Activated gamma-delta T cell (primary cell): ENCODE measurements at regions not wholly inside any gene's neighbourhood (a gene's known extent, or its start where the extent isn't known, plus 50 kb on each side); places are given as distances from the start of the nearest gene placed in this dataset.
"Not testable (repeated sequence)": the region's sequence is repeated elsewhere in the genome, so short reads cannot be mapped to it uniquely, and the experiment has no call there.

ENCODE experiments used
- DNase-seq: peaks from one replicate; lab custom pipeline; 2025; lab: John Stamatoyannopoulos, UW

DNA sequence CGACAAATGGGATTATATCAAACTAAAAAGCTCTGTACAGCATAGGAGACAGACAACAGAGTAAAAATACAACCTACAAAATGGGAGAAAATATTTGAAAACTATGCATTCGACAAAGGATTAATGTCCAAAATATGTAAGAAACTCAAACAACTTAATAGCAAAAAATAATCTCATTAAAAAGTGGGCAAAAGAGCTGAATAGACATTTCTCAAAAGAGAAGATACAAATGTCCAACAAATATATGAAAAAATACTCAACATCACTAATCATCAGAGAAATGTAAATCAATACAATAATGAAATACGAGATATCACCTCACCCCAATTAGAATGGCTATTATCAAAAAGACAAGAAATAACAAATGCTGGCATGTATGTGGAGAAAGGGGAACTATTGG is 272.9 kb downstream of the KLHL13 start:
- DNase-seq, result no peak

DNA sequence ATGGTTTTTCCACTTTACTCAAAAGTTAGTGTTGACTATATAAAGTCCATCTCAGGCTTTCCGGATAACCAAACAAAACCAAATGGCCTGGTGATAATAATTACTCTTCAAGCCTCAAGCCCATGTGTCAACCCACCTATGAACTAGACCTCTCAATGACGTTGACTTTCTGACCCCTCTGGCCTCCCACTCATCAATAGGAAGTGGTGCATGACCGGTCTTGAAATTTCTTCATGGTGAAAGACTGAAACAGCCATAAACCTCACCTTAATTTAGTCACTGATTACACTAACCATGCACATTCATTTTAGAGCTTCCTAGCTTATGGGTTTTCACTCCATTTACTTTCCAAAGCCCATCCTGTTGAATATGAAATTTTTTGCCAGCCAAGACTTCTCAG is 276.0 kb downstream of the KLHL13 start:
- no peak for DNase-seq

GRCh38 chrX:117839544-117839943 is 277.1 kb downstream of the KLHL13 start:
- no peak for DNase-seq

DNA sequence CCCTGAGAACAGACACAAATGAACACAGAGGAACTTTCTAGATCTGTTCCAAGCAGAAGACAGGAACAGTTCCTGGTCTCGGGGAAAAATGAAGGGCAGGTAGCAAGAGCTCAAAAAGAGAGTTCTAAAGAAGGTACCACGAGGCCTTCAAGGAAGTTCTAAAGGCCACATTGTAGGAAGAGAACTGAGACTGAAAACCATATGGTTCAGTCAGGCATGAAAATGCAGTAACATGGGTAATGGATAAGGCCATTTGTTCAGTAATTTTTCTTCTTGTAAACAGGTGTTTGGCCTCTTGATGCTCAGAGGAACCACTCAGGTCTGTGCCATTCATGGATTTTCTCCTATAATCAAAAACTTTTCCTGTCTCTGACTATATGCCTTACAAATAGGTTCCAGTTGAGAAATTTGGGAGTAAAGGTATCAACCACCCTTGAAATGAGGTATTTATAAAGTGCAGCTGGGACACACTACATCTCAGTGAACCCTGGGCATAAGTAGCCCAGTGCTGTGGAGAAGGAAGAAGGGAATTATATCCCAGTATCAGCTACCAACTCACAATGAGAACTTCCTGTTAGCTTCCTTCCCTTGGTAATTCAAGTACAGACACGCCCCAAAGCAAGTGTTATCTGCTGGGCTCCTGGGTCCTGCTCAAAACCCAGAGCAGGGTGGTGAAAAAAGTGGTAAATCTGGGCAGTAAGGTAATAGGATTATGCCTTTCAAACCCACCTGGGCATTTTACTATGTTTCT is 277.9 kb downstream of the KLHL13 start:
- DNase-seq, result no peak

- no peak for DNase-seq
These were observed 281.6 kb downstream of the KLHL13 start for GRCh38 chrX:117835034-117835433.

DNA sequence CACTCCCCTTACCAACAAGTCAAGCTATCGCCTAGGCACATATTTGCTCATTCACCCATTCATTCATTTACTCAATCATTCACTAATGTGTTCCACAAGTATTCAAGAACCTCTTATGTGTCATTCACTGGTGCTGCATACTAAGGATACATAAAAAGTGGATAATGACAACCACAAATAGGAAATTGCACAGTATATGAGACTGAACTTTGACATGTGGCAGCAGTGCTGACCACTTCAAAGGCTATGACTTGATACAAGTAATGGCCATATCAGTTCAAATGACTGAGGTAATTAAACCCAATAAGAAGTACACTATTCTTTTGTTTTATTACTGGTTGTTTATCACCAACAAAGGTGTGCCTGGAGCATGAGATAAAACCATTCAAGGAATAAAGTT is 282.5 kb downstream of the KLHL13 start:
- DNase-seq, result no peak

- not testable (repeated sequence) for DNase-seq
These were observed 295.1 kb downstream of the KLHL13 start for GRCh38 chrX:117821472-117821871.

GRCh38 chrX:117808426-117808825 is 308.2 kb downstream of the KLHL13 start:
- DNase-seq, result no peak

- DNase-seq, result no peak
These were observed 313.1 kb downstream of the KLHL13 start for GRCh38 chrX:117803463-117803862.

DNA sequence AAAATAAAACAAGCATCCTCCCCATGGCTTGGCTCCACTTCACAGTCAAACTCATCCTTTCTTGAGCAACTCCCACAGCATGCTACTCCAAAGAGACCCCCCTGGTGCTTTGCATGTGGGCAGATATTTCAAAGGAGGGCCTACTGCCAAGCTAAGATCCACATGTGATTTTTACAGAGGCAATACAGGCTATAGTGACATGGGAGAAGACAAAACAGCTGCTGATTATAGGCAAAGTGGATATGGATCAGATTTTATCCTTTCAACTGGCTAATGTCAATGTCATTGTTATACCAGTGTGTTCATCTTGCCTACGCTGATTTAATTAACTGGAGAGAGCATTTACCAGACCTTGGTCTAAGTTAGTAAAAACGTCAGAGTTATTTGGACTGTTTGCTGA is 328.3 kb downstream of the KLHL13 start:
- no peak for DNase-seq

DNA sequence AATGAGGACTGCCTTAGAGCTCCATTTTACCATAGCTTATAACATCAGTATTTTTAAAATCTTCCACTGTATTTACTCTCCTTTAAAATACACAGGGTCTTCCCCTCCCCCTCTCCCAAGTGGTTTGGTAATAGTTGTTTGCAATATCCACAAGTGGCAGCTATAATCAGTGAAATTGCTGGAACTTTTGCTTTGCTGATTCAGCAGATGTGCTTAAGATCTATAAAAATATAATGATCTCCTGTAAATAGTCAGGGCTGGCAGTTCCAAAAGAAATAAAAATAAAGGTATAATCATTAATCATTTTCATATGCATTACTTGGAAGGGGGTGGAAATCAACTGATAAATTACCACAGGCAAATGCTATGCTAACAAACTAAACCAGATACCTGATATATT is 345.2 kb downstream of the KLHL13 start:
- DNase-seq, result no peak

GRCh38 chrX:117768861-117769604 is 347.6 kb downstream of the KLHL13 start:
- DNase-seq, result peak; percentile 2

DNA sequence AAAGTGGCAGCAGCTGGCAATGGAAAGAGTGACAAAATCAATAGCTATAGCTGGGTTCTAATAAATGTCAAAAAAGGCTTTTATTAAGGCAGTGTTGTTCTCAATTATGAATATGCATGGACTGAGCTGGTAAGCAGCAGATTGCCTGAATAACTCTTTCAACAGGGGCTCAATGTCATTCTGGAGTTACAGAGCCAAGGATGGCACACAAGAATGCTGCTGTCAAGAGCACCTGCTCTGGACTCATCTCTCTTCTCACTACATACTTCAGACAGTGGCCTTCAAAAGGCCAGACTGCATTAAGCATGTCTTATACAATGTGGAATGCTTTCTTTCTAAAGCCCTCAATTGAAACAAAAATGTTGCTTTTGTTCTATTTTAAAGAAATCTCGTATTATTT is 351.4 kb downstream of the KLHL13 start:
- no peak for DNase-seq

DNA sequence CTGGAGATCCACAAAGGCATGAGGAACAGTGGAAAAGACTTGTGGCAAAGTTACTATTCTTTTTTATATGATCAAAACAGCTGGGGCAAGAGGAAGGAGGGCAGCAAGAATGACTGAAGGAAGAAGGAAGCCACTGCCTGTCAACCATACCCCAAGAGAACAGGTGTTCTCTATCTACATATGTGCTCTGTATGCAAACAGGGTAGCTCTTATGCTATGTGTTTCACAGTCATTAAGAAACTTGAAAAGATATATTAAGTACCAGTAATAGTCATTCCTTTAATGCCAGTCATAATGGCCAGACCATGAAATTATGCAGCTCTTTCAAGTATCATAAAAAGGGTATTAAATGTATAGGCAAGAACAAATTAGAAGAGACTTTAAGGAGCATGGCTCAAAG is 363.9 kb downstream of the KLHL13 start:
- DNase-seq, result no peak

GRCh38 chrX:117751155-117751554 is 365.5 kb downstream of the KLHL13 start:
- DNase-seq, result no peak

DNA sequence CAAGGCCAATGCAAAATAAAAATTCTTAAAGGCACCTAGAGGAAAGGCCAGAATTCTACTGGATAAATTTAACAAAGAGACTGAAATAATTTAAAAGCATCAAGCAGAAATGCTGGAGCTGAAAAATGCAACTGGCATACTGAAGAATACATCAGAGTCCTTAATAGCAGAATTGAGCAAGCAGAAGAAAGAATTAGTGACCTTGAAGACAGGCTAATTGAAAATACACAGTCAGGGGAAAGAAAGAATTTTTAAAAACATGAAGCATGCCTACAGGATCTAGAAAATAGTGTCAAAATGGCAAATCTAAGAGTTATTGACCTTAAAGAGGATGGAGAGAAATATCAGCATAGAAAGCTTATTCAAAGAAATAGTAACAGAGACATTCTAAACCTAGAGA is 371.7 kb downstream of the KLHL13 start:
- no peak for DNase-seq

DNA sequence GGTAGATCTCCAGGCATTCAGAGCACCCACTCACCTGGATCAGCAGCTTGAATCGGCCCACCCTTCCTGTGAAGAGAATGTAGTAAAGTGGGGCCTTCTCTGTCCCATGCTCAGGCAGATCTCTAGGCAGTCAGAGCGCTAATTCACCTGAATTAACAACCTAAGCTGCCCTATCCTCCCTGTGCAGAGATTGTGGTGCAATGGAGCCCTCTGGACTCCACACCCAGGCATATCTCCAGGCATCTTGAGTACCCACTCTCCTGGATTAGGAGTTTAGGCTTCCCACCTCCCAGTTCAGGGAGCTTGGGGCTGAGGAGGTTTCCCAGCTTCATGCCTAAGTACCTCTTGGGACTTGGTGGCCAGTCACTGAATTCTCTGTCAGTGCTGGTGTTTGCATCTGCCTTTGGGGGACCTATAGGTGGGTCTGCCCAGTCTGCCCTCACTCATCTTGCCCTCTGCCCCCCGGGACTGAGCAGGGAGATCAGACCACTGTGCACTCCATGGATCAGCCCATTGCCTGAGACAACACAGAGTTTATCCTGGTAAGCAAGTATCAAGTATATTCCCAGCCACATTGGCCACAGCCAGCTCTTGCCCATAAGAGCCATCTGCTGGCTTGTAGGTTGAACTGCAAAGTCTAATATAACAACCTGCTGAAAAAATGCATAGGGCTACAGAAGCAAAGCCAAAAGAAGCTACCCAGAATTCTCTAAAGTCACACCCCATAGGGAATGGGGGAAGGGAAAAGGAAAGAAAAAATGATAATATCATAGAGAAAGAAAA is 372.9 kb downstream of the KLHL13 start:
- no peak for DNase-seq

DNA sequence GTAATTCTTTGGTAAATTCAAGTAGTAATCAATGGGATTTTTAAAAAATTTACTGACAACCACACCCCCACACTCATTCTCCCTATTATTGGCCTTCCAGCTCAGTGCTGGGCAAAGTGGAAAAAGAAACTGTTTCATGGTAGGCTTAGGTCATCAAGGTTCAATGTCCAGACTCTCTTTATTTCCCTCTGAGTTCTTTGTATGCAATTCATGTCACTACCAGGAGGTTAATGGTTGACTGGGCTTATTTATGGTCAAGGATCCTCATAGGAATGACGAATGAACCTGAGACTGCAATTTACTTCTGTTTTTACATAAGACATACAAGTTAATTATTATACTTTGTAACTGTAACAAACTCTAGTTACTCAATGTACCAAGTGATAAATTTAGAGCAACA is 403.2 kb downstream of the KLHL13 start:
- DNase-seq, result no peak

GRCh38 chrX:117711782-117712181 is 404.8 kb downstream of the KLHL13 start:
- DNase-seq, result no peak

DNA sequence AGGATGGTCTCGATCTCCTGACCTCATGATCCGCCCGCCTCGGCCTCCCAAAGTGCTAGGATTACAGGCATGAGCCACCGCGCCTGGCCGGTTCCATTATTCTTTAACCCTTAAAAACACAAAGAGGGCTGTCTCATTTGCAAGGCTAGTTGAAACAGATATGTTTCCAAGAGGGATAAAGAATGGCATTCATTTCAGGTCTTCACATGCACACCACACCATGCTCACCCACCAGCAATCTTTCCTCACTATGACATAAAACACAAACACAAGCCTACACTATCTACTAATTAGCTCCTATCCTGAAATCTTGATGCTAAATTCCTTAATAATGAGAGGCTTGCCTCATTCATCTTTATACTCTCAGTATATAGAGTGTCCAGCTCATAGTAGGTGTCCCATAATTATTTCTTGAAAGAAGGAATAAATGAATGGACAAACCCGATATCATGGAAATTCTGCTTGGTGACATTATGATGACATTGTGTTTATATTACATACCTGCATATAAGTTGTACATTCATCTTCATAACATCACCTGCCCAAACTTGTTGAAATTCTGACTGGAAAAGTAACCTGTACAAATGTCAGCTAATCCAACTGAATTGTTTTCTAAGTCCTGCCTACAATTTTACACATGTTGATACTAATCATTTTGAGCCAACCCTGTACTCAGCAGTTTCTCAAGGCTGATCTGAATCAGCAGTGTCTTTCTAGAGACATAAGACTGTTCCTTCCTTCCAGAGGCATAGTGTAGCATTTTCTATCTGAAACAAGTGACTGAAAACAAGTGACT is 408.5 kb downstream of the KLHL13 start:
- DNase-seq, result no peak

GRCh38 chrX:117701050-117701449 is 415.6 kb downstream of the KLHL13 start:
- no peak for DNase-seq

GRCh38 chrX:117689956-117690355 is 426.7 kb downstream of the KLHL13 start:
- no peak for DNase-seq
